Trophoblast cell (in vitro differentiated cells and primary cell): ENCODE measurements at regions not wholly inside any gene's neighbourhood (a gene's known extent, or its start where the extent isn't known, plus 50 kb on each side); places are given as distances from the start of the nearest gene placed in this dataset.

Experiments
- DNase-seq, 2 donors: peaks; one replicate each; pipeline ENCODE4 v3.0.0-alpha.2; 2016
- H2AFZ ChIP-seq: 2 replicates; pipeline ENCODE4 v1.6.1; 2013; ENCODE audit warnings: low read length, moderate library complexity, mild to moderate bottlenecking; ENCODE audit not compliant: insufficient read depth, poor library complexity
- H2AK5ac ChIP-seq: 2 replicates; pipeline ENCODE4 v1.6.1; 2013; ENCODE audit warnings: mild to moderate bottlenecking, low read length
- H2BK120ac ChIP-seq: 2 replicates; pipeline ENCODE4 v1.6.1; 2013; ENCODE audit warnings: low read length, mild to moderate bottlenecking, moderate library complexity; ENCODE audit not compliant: insufficient read depth, poor library complexity
- H2BK12ac ChIP-seq: 2 replicates; pipeline ENCODE4 v1.6.1; 2013; ENCODE audit warnings: mild to moderate bottlenecking, low read length, moderate library complexity
- H2BK5ac ChIP-seq: 2 replicates; pipeline ENCODE4 v1.6.1; 2013; ENCODE audit warnings: low read length, low read depth, moderate library complexity, mild to moderate bottlenecking; ENCODE audit not compliant: poor library complexity
- H3K14ac ChIP-seq: 2 replicates; pipeline ENCODE4 v1.6.1; 2013; ENCODE audit warnings: mild to moderate bottlenecking, low read length
- H3K18ac ChIP-seq: 2 replicates; pipeline ENCODE4 v1.6.1; 2013; ENCODE audit warnings: mild to moderate bottlenecking, low read length
- H3K23ac ChIP-seq: 2 replicates; pipeline ENCODE4 v1.6.1; 2013; ENCODE audit warnings: low read length
- H3K27ac ChIP-seq: 2 replicates; pipeline ENCODE4 v1.5.1; 2013; ENCODE audit warnings: low read depth, mild to moderate bottlenecking, inconsistent platforms, low read length, moderate library complexity
- H3K27me3 ChIP-seq: 2 replicates; pipeline ENCODE4 v1.6.1; 2013; ENCODE audit warnings: inconsistent platforms, mild to moderate bottlenecking, low read length, moderate library complexity; ENCODE audit not compliant: insufficient read depth
- H3K36me3 ChIP-seq, 2 experiments: 1 replicate in 1 of 2; 2 replicates in 1 of 2; pipeline ENCODE4 v1.6.1; 2013; ENCODE audit warnings: low read length in 2 of 2, mild to moderate bottlenecking in 2 of 2, moderate library complexity in 1 of 2; ENCODE audit not compliant: insufficient read depth in 2 of 2, control insufficient read depth in 1 of 2
- H3K4ac ChIP-seq: 2 replicates; pipeline ENCODE4 v1.6.1; 2013; ENCODE audit warnings: low read depth, mild to moderate bottlenecking, low read length, moderate library complexity
- H3K4me1 ChIP-seq, 2 experiments: 1 replicate in 1 of 2; 2 replicates in 1 of 2; pipeline ENCODE4 v1.6.1; 2013; ENCODE audit warnings: low read length in 2 of 2, mild to moderate bottlenecking in 2 of 2, moderate library complexity in 1 of 2; ENCODE audit not compliant: insufficient read depth in 2 of 2, control insufficient read depth in 1 of 2
- H3K4me2 ChIP-seq: 2 replicates; pipeline ENCODE4 v1.6.1; 2013; ENCODE audit warnings: inconsistent platforms, mild to moderate bottlenecking, low read length, moderate library complexity
- H3K4me3 ChIP-seq: 2 replicates; pipeline ENCODE4 v1.5.1; 2013; ENCODE audit warnings: mild to moderate bottlenecking, low read depth, low read length, inconsistent platforms
- H3K79me1 ChIP-seq: one replicate; pipeline ENCODE4 v1.6.1; 2013; ENCODE audit warnings: low read length
- H3K79me2 ChIP-seq: 2 replicates; pipeline ENCODE4 v1.6.1; 2013; ENCODE audit warnings: low read length, mild to moderate bottlenecking; ENCODE audit not compliant: control insufficient read depth, insufficient read depth, poor library complexity
- H3K9ac ChIP-seq: 2 replicates; pipeline ENCODE4 v1.6.1; 2013; ENCODE audit warnings: mild to moderate bottlenecking, low read length
- H3K9me3 ChIP-seq: 2 replicates; pipeline ENCODE4 v1.6.1; 2013; ENCODE audit warnings: low read depth, mild to moderate bottlenecking, control low read depth, inconsistent platforms, low read length; ENCODE audit not compliant: insufficient read depth
- H4K12ac ChIP-seq: 2 replicates; pipeline ENCODE4 v1.6.1; 2013; ENCODE audit warnings: low read depth, mild to moderate bottlenecking, low read length, moderate library complexity
- H4K8ac ChIP-seq: 2 replicates; pipeline ENCODE4 v1.6.1; 2013; ENCODE audit warnings: low read depth, mild to moderate bottlenecking, low read length, moderate library complexity
- H4K91ac ChIP-seq: one replicate; pipeline ENCODE4 v1.6.1; 2013; ENCODE audit warnings: low read depth, mild to moderate bottlenecking, low read length, moderate library complexity
- WGBS: extraction: QIAGEN DNeasy Blood & Tissue Kit; methylation state at CpG from one replicate; pipeline ENCODE4 v1.1.7; 2013; ENCODE audit warnings: missing lambda C conversion rate; ENCODE audit not compliant: insufficient read length, insufficient coverage; ENCODE audit errors: extremely low coverage; 5-methylcytosine and 5-hydroxymethylcytosine counted together

DNA sequence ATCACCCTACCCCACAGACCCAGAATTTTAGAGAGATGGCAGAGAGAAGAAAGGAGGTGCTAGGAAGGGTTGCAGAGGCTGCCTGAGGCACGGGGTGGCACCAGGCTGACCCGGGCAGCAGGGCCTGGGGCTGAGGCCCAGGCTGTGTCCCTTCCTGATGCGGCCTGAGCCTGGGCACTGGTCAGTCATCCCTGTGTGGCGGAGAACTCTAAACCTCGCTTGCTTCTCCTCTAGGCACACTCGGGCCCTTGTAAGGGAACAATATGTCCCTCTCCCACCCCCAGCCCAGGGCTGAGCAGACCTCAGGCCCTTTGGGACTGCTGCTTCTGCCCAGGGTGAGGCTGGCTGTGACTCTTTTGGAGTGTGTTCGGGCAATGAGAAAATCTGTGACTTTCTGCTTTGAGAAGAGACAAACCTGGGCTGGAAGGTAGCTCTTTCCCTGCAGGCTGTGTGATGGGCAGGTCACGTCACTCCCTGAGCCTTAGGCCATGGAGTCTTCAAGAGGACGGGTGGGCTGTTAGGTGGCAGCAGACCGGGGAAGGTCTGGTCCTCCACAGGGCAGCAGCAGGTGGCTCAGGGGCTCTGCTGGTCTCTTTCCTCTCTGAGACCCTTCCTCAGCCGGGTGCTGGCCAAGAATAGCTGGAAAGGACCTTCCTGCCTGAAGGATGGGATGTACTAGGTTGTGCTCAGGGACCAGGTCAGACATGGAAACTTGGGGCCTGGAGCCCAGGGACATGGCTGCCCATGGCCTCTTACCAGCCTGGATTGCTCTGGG is 96.8 kb downstream of the GLI2 start:
- H2AK5ac ChIP-seq: no peak overlapping the region
- no peak for DNase-seq
- H3K79me2 ChIP-seq: no peaks in the 10 kb centered on the region
- H3K4me2 ChIP-seq: no peak overlapping the region
- H2BK120ac ChIP-seq: no peak overlapping the region
- H3K27ac ChIP-seq: no peak overlapping the region
- H4K91ac ChIP-seq: no peak overlapping the region
- H4K12ac ChIP-seq: no peak overlapping the region
- no CpG with 5 or more reads among the region's 11 CpGs for WGBS
- peaks cover 0 to 2% of the 10 kb centered on the region in 2 experiments for H3K36me3 ChIP-seq
- no peak overlapping the region for H3K9ac ChIP-seq
- no peaks in the 10 kb centered on the region for H3K4me1 ChIP-seq
- H3K4ac ChIP-seq: no peak overlapping the region
- H3K27me3 ChIP-seq: no peaks in the 10 kb centered on the region
- H2BK5ac ChIP-seq: no peak overlapping the region
- no peak overlapping the region for H3K4me3 ChIP-seq
- no peak overlapping the region for H4K8ac ChIP-seq
- no peak overlapping the region for H2BK12ac ChIP-seq
- no peak overlapping the region for H3K14ac ChIP-seq
- no peak overlapping the region for H3K23ac ChIP-seq
- no peaks in the 10 kb centered on the region for H3K79me1 ChIP-seq
- H3K9me3 ChIP-seq: peaks cover 2% of the 10 kb centered on the region
- no peak overlapping the region for H3K18ac ChIP-seq
- no peak overlapping the region for H2AFZ ChIP-seq

DNA sequence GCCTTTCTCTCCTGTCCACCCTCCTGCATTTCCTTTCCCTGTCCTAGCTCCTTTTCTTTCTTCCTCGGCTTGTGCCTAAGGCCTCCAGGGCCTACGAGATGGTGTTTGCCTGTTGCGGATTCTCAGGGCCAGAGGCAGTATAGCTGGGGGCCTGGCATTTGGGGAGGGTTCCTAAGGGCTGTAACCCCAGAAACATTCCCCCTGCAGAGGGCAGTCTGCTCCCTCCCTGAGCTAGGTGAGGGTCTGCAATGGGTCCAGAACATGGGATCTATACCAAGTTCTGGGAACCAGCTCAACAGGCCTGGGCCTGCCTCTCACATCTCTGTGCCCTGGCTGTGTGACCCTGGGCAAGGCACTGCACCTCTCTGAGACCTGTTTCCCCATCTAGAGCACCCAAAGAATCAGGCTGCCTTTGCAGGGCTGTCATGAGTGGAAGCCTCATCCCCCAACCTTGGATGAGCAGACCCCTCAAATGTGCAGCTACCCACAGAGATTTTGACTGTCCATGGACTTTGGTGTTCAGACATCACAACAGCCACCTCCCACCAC is 97.5 kb downstream of the GLI2 start:
- peaks cover 0 to 2% of the 10 kb centered on the region in 2 experiments for H3K36me3 ChIP-seq
- H2BK5ac ChIP-seq: no peak overlapping the region
- H2BK120ac ChIP-seq: no peak overlapping the region
- H3K23ac ChIP-seq: no peak overlapping the region
- no peak overlapping the region for H3K14ac ChIP-seq
- H3K27ac ChIP-seq: no peak overlapping the region
- H3K27me3 ChIP-seq: no peaks in the 10 kb centered on the region
- H3K4me2 ChIP-seq: no peak overlapping the region
- WGBS: no CpG with 5 or more reads among the region's 3 CpGs
- no peaks in the 10 kb centered on the region for H3K79me1 ChIP-seq
- H4K12ac ChIP-seq: no peak overlapping the region
- H2AFZ ChIP-seq: no peak overlapping the region
- H3K18ac ChIP-seq: no peak overlapping the region
- H2BK12ac ChIP-seq: no peak overlapping the region
- no peak overlapping the region for H4K91ac ChIP-seq
- no peaks in the 10 kb centered on the region for H3K4me1 ChIP-seq
- no peak overlapping the region for H3K4ac ChIP-seq
- no peak for DNase-seq
- no peaks in the 10 kb centered on the region for H3K79me2 ChIP-seq
- no peak overlapping the region for H3K4me3 ChIP-seq
- peaks cover 2% of the 10 kb centered on the region for H3K9me3 ChIP-seq
- no peak overlapping the region for H4K8ac ChIP-seq
- no peak overlapping the region for H3K9ac ChIP-seq
- H2AK5ac ChIP-seq: no peak overlapping the region

DNA sequence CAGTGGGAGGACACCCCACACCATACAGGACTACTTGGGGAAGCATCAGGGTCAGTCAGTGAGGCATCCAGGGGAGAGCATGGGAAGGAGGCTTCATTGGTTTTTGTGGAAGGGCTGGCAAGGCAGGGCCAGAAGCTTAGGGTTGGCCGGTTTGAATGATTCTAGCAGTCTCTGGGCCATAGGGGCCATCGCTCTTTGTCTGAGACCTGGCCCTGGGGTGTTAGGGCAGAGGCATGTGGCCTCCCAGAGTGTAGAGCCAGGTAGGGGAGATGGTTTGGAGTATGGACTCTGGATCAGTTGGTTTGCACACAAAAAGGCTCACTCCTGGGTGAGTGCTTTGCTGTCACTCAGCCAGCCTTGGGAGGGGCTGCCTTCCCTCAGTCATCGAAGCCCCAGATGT is 98.5 kb downstream of the GLI2 start:
- no peak for DNase-seq
- no peaks in the 10 kb centered on the region for H3K79me1 ChIP-seq
- no peaks in the 10 kb centered on the region for H3K36me3 ChIP-seq
- H3K14ac ChIP-seq: no peak overlapping the region
- no peak overlapping the region for H3K27ac ChIP-seq
- H3K4me1 ChIP-seq: no peaks in the 10 kb centered on the region
- H3K4me2 ChIP-seq: no peak overlapping the region
- no peak overlapping the region for H2BK120ac ChIP-seq
- H3K23ac ChIP-seq: no peak overlapping the region
- no peak overlapping the region for H3K9ac ChIP-seq
- H4K91ac ChIP-seq: no peak overlapping the region
- peaks cover 2% of the 10 kb centered on the region for H3K9me3 ChIP-seq
- H3K4ac ChIP-seq: no peak overlapping the region
- H2BK12ac ChIP-seq: no peak overlapping the region
- H4K8ac ChIP-seq: no peak overlapping the region
- H3K4me3 ChIP-seq: no peak overlapping the region
- no peak overlapping the region for H3K18ac ChIP-seq
- H2AFZ ChIP-seq: no peak overlapping the region
- no peak overlapping the region for H2BK5ac ChIP-seq
- no CpG with 5 or more reads among the region's 3 CpGs for WGBS
- no peaks in the 10 kb centered on the region for H3K79me2 ChIP-seq
- no peak overlapping the region for H2AK5ac ChIP-seq
- H4K12ac ChIP-seq: no peak overlapping the region
- H3K27me3 ChIP-seq: no peaks in the 10 kb centered on the region

GRCh38 chr2:120836281-120836680 is 100.6 kb downstream of the GLI2 start:
- no peak overlapping the region for H2AK5ac ChIP-seq
- no peak overlapping the region for H2BK120ac ChIP-seq
- H3K79me2 ChIP-seq: no peaks in the 10 kb centered on the region
- no peak overlapping the region for H2AFZ ChIP-seq
- no peak overlapping the region for H3K4me2 ChIP-seq
- no peak overlapping the region for H3K14ac ChIP-seq
- H4K91ac ChIP-seq: no peak overlapping the region
- H3K79me1 ChIP-seq: no peaks in the 10 kb centered on the region
- no peak overlapping the region for H2BK5ac ChIP-seq
- H3K9me3 ChIP-seq: peaks cover 2% of the 10 kb centered on the region
- H4K8ac ChIP-seq: no peak overlapping the region
- H3K4me3 ChIP-seq: no peak overlapping the region
- no peak overlapping the region for H4K12ac ChIP-seq
- no peak overlapping the region for H2BK12ac ChIP-seq
- no peaks in the 10 kb centered on the region for H3K27me3 ChIP-seq
- H3K4ac ChIP-seq: no peak overlapping the region
- no CpG with 5 or more reads among the region's 5 CpGs for WGBS
- DNase-seq: no peak
- H3K36me3 ChIP-seq: no peaks in the 10 kb centered on the region
- H3K23ac ChIP-seq: no peak overlapping the region
- no peak overlapping the region for H3K18ac ChIP-seq
- no peaks in the 10 kb centered on the region for H3K4me1 ChIP-seq
- H3K9ac ChIP-seq: no peak overlapping the region
- H3K27ac ChIP-seq: no peak overlapping the region
